ENCODE measurements at regions not wholly inside any gene's neighbourhood (a gene's known extent, or its start where the extent isn't known, plus 50 kb on each side); places are given as distances from the start of the nearest gene placed in this dataset.

- Mint-ChIP-seq H3K36me3 (ENCODE audit: low read depth) (no peaks in the 10 kb centered on the region), H3K27me3 (ENCODE audit: insufficient read depth) (peaks cover 3% of the 10 kb centered on the region; the same call in 1 of the 2 replicates), H3K4me1 (ENCODE audit: low read depth) (no peaks in the 10 kb centered on the region), H3K27ac (no peak overlapping the region), H3K4me3 (no peak overlapping the region), H3K9me3 (peaks cover 21% of the 10 kb centered on the region)
- DNase-seq, result no peak
- TF ChIP-seq, protein P1, sequence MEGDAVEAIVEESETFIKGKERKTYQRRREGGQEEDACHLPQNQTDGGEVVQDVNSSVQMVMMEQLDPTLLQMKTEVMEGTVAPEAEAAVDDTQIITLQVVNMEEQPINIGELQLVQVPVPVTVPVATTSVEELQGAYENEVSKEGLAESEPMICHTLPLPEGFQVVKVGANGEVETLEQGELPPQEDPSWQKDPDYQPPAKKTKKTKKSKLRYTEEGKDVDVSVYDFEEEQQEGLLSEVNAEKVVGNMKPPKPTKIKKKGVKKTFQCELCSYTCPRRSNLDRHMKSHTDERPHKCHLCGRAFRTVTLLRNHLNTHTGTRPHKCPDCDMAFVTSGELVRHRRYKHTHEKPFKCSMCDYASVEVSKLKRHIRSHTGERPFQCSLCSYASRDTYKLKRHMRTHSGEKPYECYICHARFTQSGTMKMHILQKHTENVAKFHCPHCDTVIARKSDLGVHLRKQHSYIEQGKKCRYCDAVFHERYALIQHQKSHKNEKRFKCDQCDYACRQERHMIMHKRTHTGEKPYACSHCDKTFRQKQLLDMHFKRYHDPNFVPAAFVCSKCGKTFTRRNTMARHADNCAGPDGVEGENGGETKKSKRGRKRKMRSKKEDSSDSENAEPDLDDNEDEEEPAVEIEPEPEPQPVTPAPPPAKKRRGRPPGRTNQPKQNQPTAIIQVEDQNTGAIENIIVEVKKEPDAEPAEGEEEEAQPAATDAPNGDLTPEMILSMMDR (IDR thresholded peaks at IDR 0.05), result no peak
These were observed 101.5 kb downstream of the LRRC70 start for GRCh38 chr5:62680121-62680520.
